ENCODE measurements at regions not wholly inside any gene's neighbourhood (a gene's known extent, or its start where the extent isn't known, plus 50 kb on each side); places are given as distances from the start of the nearest gene placed in this dataset.

DNA sequence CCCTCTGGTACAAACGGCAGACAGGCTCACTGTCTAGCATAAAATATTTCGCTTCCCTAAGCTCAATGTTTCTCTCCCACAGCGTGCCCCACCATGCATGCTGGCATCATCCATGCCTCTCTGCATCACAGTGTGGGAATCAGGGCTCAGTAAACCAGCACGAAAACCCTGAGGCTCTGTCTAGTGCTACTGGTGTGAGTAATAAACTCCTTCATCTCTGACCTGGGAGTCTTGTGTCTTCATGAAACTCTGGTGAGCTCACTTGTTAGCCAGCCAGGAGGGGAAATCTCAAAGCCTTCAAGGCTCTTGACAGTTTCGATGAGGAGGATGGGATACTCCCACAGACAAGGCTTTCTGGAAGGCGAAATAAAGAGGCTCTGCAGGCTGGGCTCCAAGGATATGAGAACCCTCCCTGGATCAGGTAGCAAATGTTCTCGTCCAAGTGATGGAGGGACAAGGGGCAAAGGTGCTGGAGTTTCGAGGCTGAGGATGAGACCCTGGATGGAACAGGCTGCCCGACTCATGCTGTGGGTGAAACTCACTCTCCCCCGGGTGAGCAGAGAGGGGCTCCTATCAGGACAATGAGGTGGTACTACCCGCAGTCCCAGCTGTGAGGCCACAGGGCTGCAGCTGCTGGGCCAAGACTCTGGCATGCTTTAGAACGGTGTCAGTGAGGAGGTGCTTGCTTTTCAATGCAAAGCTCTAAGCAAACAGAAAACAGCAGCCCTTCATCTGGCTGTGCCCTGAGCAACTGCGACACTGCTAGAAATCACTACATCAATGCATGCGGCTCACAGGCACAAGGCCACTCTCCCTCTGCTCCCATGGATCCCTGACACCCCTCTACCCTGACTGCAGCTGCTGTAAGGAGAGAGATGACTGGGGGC is 69.3 kb downstream of the SHANK2 start:
- TF ChIP-seq, protein P1, sequence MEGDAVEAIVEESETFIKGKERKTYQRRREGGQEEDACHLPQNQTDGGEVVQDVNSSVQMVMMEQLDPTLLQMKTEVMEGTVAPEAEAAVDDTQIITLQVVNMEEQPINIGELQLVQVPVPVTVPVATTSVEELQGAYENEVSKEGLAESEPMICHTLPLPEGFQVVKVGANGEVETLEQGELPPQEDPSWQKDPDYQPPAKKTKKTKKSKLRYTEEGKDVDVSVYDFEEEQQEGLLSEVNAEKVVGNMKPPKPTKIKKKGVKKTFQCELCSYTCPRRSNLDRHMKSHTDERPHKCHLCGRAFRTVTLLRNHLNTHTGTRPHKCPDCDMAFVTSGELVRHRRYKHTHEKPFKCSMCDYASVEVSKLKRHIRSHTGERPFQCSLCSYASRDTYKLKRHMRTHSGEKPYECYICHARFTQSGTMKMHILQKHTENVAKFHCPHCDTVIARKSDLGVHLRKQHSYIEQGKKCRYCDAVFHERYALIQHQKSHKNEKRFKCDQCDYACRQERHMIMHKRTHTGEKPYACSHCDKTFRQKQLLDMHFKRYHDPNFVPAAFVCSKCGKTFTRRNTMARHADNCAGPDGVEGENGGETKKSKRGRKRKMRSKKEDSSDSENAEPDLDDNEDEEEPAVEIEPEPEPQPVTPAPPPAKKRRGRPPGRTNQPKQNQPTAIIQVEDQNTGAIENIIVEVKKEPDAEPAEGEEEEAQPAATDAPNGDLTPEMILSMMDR (IDR thresholded peaks at IDR 0.05; ENCODE audit: borderline replicate concordance, extremely low read depth, low read length, poor library complexity, severe bottlenecking) = no peak
- H3K4me1 ChIP-seq (ENCODE audit: insufficient read depth, low read length) = no peaks in the 10 kb centered on the region
- H3K4me3 ChIP-seq (ENCODE audit: low read depth in 1 of 2, low read length in 2 of 2) = no peak overlapping the region
- H3K79me2 ChIP-seq (ENCODE audit: insufficient read depth, low read length) = no peaks in the 10 kb centered on the region
- no peak overlapping the region for H3K4me2 ChIP-seq (ENCODE audit: insufficient read depth, low read length)
- no peaks in the 10 kb centered on the region for H4K20me1 ChIP-seq (ENCODE audit: insufficient read depth, low read length)
- ATAC-seq (ENCODE audit: insufficient read depth, low read depth) = no peak
- no peaks in the 10 kb centered on the region for H3K9me3 ChIP-seq (ENCODE audit: insufficient read depth, low read length, severe bottlenecking)
- no peak overlapping the region for H2AFZ ChIP-seq (ENCODE audit: low read depth, low read length)
- DNase-seq = no peak
- H3K9ac ChIP-seq (ENCODE audit: low read depth, low read length) = no peak overlapping the region
- no peaks in the 10 kb centered on the region for H3K36me3 ChIP-seq (ENCODE audit: insufficient read depth, low read length)
- H3K27ac ChIP-seq (ENCODE audit: low read length) = no peak overlapping the region
- H3K27me3 ChIP-seq (ENCODE audit: insufficient read depth, low read length, poor library complexity) = no peaks in the 10 kb centered on the region

GRCh38 chr11:71181566-71181965 is 70.8 kb downstream of the SHANK2 start:
- no peak overlapping the region for H3K4me2 ChIP-seq (ENCODE audit: insufficient read depth, low read length)
- H3K36me3 ChIP-seq (ENCODE audit: insufficient read depth, low read length) = no peaks in the 10 kb centered on the region
- H2AFZ ChIP-seq (ENCODE audit: low read depth, low read length) = no peak overlapping the region
- no peak for TF ChIP-seq EZH2 (IDR thresholded peaks at IDR 0.05; ENCODE audit: borderline replicate concordance, low read depth, low read length, severe bottlenecking)
- TF ChIP-seq, protein P1 (IDR thresholded peaks at IDR 0.05; ENCODE audit: borderline replicate concordance, extremely low read depth, low read length, poor library complexity, severe bottlenecking) = no peak
- H4K20me1 ChIP-seq (ENCODE audit: insufficient read depth, low read length) = no peaks in the 10 kb centered on the region
- H3K9me3 ChIP-seq (ENCODE audit: insufficient read depth, low read length, severe bottlenecking) = no peaks in the 10 kb centered on the region
- ATAC-seq (ENCODE audit: insufficient read depth, low read depth) (no peak), DNase-seq (no peak)
- H3K79me2 ChIP-seq (ENCODE audit: insufficient read depth, low read length) = no peaks in the 10 kb centered on the region
- no peak overlapping the region for H3K4me3 ChIP-seq (ENCODE audit: low read depth in 1 of 2, low read length in 2 of 2)
- no peaks in the 10 kb centered on the region for H3K4me1 ChIP-seq (ENCODE audit: insufficient read depth, low read length)
- no peak overlapping the region for H3K27ac ChIP-seq (ENCODE audit: low read length)
- H3K9ac ChIP-seq (ENCODE audit: low read depth, low read length) = no peak overlapping the region
- no peaks in the 10 kb centered on the region for H3K27me3 ChIP-seq (ENCODE audit: insufficient read depth, low read length, poor library complexity)

DNA sequence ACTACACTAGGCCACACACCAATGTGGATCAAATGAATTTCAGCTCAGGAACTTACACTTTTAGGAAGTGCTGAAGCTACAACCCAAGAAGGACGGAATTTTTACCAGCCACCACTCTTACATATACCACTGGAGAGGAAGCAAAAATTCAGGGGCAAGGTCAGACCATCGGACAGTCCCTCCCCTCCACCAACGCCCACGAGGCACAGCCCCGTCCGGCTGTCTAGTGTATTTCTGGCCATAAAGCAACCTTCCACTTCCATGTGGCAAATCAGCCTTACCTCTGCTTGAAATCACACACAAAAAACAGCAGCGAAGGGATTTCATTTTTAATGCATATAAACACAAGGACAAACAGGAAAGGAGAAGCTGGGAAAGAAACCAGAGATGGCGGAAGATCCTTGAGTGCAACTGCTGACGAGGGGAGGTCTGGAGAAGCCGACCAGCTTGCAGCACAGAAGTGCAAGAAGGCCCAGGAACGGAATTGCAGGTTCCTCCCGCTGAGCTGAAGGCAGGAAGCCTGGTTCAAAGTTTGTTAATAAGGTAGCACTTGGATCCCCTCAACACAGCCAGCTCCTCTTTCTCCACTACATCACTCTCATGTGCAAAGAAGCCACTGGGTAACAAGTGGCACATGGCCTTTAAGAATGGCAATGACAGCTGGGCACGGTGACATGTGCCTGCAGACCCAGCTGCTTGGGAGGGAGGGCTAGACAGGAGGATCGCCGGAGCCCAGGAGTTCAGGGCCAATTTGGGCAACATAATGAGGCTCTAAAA is 71.5 kb downstream of the SHANK2 start:
- no peak overlapping the region for H3K4me3 ChIP-seq (ENCODE audit: low read depth in 1 of 2, low read length in 2 of 2)
- H4K20me1 ChIP-seq (ENCODE audit: insufficient read depth, low read length) = no peaks in the 10 kb centered on the region
- no peaks in the 10 kb centered on the region for H3K79me2 ChIP-seq (ENCODE audit: insufficient read depth, low read length)
- H3K9me3 ChIP-seq (ENCODE audit: insufficient read depth, low read length, severe bottlenecking) = no peaks in the 10 kb centered on the region
- no peaks in the 10 kb centered on the region for H3K36me3 ChIP-seq (ENCODE audit: insufficient read depth, low read length)
- H3K27ac ChIP-seq (ENCODE audit: low read length) = no peak overlapping the region
- no peak overlapping the region for H3K4me2 ChIP-seq (ENCODE audit: insufficient read depth, low read length)
- no peaks in the 10 kb centered on the region for H3K4me1 ChIP-seq (ENCODE audit: insufficient read depth, low read length)
- TF ChIP-seq, protein P1 (IDR thresholded peaks at IDR 0.05; ENCODE audit: borderline replicate concordance, extremely low read depth, low read length, poor library complexity, severe bottlenecking) = no peak
- TF ChIP-seq EZH2 (IDR thresholded peaks at IDR 0.05; ENCODE audit: borderline replicate concordance, low read depth, low read length, severe bottlenecking) = no peak
- ATAC-seq (ENCODE audit: insufficient read depth, low read depth) = no peak
- H3K9ac ChIP-seq (ENCODE audit: low read depth, low read length) = no peak overlapping the region
- H2AFZ ChIP-seq (ENCODE audit: low read depth, low read length) = no peak overlapping the region
- no peak for DNase-seq
- H3K27me3 ChIP-seq (ENCODE audit: insufficient read depth, low read length, poor library complexity) = no peaks in the 10 kb centered on the region

All from DND-41 (cell line).